Ureter (tissue), 1 donor: ENCODE measurements at regions not wholly inside any gene's neighbourhood (a gene's known extent, or its start where the extent isn't known, plus 50 kb on each side); places are given as distances from the start of the nearest gene placed in this dataset.
"Not testable (repeated sequence)": the region's sequence is repeated elsewhere in the genome, so short reads cannot be mapped to it uniquely, and the experiment has no call there.

Experiments
- DNase-seq: peaks from one replicate; pipeline ENCODE4 v3.0.0-alpha.2; 2020; ENCODE audit warnings: low spot score
- donor health status: DM: yes; HTN: yes; CAD: no.

GRCh38 chr4:129676934-129677333 is 581.0 kb downstream of the C4orf33 start:
- no peak for DNase-seq

GRCh38 chr4:129682586-129682985 is 586.6 kb downstream of the C4orf33 start:
- DNase-seq = no peak

DNA sequence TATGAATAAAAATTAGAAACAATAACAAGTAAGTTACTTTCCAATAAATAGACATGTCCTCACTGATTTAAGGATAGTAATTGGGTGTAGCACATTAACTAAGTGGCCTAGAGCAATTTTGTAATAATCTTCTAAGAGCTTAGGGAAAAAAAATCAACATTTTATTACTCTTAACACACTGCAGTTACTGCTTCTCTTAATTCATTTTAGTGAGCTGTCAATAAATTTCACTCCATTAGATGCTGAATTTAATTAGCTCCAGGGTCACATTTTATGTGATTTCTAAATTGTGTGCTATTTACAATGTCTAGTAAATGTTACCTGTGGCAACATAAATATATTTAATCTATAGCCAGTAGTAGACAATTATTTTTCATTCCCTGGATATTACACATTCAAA is 612.0 kb downstream of the C4orf33 start:
- DNase-seq = no peak

DNA sequence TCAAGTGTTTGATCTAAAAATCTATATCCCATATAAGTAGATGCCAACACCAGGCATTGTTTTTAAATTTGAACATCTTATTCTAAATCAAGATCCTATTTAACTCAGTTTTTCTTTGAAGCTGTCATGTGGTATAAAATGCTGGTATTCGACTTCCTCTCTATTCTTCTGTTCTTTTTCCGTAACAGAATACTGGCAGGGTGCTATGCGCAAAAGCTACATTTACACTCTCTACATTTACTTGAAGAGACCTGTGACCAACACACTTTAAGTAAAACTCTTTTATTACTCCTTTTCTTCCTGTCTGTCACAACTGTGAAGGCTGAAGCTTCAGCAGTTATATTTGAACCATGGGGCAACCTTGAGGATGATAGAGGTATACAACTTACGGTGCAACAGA is 612.8 kb downstream of the C4orf33 start:
- no peak for DNase-seq

- DNase-seq = no peak
These were observed 642.2 kb downstream of the C4orf33 start for GRCh38 chr4:129738175-129738574.

- DNase-seq = no peak
These were observed 651.8 kb downstream of the C4orf33 start for GRCh38 chr4:129747756-129748155.

- DNase-seq = no peak
These were observed 653.0 kb downstream of the C4orf33 start for GRCh38 chr4:129748991-129749390.

- no peak for DNase-seq
These were observed 655.7 kb downstream of the C4orf33 start for GRCh38 chr4:129751646-129752045.

- DNase-seq = no peak
These were observed 687.6 kb downstream of the C4orf33 start for GRCh38 chr4:129783596-129783995.

DNA sequence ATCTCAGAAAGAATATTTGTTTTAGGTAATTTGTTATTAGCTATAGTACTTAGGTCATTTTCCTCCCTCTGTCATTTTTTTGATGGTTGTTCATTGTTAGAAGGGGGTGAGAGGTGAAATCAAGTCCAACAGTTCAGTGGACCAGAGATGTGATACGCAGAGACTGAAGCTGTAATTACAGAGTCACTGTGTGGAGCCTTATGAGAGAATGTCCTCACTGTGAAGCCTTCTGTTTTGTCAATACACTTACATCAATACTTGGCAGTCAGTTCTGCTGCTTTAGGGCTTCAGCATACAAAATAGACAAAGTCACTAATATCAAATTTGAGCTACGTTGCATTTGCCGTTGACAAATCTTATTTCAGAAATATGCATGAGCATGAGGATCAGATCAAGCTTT is 692.5 kb downstream of the C4orf33 start:
- no peak for DNase-seq

DNA sequence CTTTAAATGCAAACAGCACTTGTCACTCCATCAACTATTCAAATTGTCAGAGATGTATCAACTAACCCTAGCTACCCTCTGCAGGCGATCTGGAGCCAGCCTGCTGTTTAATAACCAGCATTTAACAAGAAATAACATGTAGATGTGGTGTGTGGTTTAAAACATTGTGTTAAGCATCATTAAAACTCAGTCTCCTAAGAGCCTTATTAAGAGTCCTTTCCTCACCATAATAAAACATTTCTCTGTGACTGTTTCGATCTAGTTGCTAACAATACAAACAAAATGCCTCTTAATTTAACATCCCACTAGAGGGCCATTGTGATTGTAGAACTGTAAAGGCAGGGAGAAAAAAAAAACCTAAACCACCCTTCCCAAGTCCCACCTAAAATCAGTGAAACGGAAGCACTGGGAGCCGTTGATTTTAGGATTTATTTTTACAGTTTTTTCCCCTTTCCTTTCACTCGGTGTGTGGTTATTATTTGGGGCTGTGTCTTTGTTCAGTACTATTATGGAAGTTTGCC is 708.6 kb downstream of the C4orf33 start:
- no peak for DNase-seq

GRCh38 chr4:129806986-129807385 is 711.0 kb downstream of the C4orf33 start:
- no peak for DNase-seq

GRCh38 chr4:129808242-129808641 is 712.3 kb downstream of the C4orf33 start:
- DNase-seq = no peak

- no peak for DNase-seq
These were observed 725.1 kb downstream of the C4orf33 start for GRCh38 chr4:129821073-129821472.

DNA sequence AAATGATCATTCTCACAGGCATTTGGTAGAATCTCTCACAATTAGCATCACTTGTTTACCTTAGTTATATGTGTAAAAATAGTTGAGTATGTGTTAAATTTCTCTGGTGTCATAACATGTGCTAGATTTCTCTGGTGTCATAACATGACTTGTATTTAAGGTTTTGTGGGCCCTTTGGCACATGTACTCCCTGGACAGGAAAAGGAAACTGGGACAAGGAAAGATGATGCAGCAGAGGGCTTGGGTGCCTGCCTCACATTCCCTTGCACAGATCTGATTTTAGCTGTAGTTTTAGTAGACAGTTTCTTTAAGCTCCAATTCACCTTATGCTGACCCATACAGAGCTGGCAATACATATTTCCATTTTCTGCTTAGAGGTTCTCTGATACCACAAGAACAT is 726.0 kb downstream of the C4orf33 start:
- DNase-seq = no peak

- no peak for DNase-seq
These were observed 726.7 kb downstream of the C4orf33 start for GRCh38 chr4:129822701-129823100.

GRCh38 chr4:129823105-129823504 is 727.2 kb downstream of the C4orf33 start:
- no peak for DNase-seq

GRCh38 chr4:129829373-129829772 is 733.4 kb downstream of the C4orf33 start:
- DNase-seq = no peak

DNA sequence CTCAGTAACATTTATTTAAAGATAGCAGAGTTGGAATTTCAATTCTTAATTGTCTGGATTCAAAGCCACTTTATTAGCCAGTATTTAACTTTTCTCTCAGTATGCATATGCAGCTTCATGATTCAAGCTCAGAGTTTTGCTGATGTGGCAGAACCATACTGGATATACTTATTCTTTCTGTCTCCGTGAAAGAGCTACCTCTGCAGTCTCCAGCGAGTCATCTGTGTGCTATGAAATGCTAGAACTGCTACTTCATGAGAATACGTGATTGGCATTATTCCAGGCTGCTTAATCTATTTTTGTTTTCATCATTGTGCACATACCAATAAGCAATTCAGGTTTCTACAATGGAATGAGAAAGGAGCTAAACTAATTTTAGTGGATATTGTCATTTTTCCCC is 743.7 kb downstream of the C4orf33 start:
- DNase-seq = no peak

DNA sequence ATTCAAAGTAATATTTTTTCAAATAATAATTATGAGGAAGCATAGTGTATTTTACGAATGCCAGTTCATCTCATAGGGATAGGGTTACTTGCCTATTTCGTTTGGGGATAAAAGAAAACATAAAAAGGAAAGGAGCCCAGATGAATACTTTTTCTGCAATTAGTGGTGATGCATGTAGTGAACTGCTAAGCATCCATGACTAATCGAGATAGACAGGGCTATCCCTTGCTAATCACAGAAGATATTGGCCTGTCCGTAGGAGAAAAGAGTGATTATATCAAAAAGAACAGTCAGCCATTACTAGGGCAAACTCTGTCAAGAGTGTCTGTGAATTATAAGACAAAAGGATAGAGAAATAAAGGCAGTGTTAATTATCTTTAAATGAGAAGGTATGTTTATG is 746.1 kb downstream of the C4orf33 start:
- DNase-seq = no peak

DNA sequence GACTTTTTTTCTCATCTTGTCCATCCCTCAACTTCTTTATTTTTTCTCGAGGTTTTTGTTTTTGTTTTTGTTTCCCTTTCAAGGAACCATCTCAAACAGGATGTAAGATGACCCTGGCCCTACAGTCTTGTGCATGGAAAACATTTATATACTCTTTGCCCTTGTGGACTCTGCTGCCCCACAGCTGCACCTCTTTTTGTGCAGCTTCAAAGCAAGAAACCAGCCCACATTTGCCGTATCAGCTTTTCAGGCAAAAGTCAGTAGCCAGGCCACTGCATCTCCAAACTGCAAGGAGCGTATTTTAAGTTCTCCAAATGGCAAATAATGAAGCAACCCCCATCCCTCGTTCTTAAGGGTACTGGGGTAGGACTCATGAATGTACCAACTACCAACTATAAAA is 756.5 kb downstream of the C4orf33 start:
- no peak for DNase-seq

- not testable (repeated sequence) for DNase-seq
These were observed 757.9 kb downstream of the C4orf33 start for GRCh38 chr4:129853685-129854467.

DNA sequence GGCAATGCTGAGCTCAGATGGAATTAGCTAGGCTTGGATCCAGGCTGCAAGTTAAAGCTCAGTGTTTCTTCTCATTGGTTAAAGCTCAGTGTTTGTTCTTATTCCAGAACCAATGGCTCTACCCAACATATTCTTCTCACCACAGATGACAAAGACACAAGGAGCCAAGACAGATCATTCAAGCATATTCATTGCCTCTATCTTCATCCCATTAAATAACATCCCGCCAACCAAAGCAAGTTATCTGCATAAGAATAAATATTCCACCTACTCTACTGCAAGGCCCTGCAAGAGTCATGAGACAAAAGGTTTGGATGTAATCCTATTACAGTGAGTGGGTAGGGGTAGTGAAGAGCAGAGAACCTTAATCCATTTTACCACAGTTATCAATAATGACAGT is 766.5 kb downstream of the C4orf33 start:
- DNase-seq = no peak

GRCh38 chr4:129863206-129863605 is 767.3 kb downstream of the C4orf33 start:
- DNase-seq = no peak
